GM21737 (cell line): ENCODE measurements at regions not wholly inside any gene's neighbourhood (a gene's known extent, or its start where the extent isn't known, plus 50 kb on each side); places are given as distances from the start of the nearest gene placed in this dataset.

Experiments used
- ATAC-seq: cut with Tn5 transposase; IDR thresholded peaks from one replicate; pipeline ENCODE4 v1.9.1; 2021; ENCODE audit warnings: mild to moderate bottlenecking, moderate library complexity; ENCODE audit not compliant: unreplicated experiment

GRCh38 chr13:39279077-39279476, 240.8 kb downstream of the NHLRC3 start:
- no peak for ATAC-seq

DNA sequence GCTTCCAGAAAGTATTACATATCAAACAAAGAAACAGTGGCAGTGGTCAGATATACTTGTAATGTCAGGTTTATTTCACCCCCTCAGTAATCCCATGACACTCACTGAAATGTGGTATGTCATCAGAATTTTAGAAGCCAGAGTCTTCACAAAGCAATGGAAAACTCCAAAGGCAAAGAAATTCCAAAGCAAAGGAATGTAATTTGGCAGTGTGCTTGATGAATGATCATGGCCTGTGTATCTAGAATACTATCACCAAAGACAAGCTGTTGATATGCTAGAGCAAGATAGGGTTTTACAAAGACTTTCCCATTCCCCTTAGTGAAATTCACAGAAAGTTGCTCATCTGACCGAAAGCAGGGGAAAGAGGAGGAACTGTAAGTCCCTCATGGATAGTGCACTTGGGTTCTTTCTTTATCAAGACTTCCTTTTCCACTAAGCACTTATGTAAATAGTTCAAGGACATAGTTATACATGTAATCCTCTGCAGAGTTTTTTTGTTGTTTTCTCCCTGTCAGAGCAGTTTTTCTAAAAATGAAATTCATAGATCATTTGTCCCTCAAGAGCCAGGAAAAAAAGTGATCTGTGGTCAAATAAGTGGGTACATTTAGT, 243.4 kb downstream of the NHLRC3 start:
- ATAC-seq, result no peak

DNA sequence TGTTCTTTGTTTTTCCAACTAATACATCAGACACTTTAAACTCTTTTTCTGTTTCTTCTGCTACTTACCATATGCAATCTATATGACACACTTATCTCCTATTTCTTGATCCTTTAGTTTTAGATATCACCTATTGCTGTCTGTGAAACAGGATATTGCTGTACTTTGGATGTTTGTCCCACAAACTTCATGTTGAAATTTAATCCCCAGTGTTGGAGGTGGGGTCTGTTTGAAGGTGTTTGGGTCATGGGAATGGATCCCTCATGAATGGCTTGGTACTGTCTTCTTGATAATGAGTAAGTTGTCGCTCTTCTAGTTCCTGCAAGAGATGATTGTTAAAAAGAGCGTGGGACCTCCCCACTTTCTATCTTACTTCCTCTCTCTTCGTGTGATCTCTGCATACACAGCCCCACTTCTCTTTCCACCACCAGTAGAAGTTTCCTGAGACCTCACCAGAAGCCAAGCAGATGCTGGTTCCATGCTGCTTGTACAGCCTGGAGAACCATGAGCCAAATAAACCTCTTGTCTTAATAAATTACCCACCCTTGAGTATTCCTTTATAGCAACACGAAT, 244.2 kb downstream of the NHLRC3 start:
- ATAC-seq, result peak; percentile 87

DNA sequence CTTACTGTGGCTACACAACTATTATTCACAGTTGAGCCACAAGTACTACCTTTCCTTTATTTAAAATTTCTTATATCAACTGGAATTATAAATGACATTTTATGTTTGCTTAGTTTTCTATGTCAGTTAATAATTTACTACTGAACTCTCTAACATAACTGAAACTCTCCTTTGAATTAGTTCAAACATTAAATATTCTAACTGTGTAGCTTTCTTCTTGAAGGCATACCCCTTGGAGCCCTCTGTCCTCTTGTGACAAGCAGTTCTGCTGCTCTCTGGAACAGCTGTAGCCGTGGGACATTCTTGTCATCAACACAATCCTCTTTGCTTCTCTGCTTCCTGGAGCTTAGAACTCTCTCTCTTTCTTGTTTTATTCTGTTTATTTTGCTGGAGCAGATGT, 244.8 kb downstream of the NHLRC3 start:
- no peak for ATAC-seq

DNA sequence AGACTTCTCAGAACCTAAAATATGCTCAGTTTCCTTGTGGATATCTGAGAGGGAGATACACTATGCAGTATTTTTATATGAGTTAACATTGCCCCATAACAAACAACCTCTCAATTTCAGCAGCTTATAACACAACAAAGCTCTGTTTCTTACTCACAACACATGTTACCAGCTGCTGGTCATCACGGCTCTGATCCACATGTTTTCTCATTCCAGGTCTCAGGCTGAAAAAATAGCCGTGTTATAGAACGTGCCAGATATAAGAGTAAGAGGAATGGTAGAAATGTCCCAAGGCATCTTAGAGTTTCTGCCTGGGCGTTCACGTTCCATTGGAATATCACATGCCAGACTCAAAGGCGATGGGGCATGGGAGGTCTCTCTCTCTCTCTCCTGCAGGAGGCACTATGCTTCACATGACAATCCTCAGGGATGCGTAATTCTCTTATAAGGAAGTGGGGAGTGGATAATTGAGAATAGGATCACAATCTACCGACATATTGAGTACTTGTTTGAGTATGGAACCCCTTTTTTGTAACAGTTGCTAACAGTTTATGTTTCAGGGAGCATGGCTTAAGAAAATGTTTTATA, 246.6 kb downstream of the NHLRC3 start:
- no peak for ATAC-seq
